Cerebellar cortex (tissue), 1 donor: ENCODE measurements at regions not wholly inside any gene's neighbourhood (a gene's known extent, or its start where the extent isn't known, plus 50 kb on each side); places are given as distances from the start of the nearest gene placed in this dataset.
"Not testable (repeated sequence)": the region's sequence is repeated elsewhere in the genome, so short reads cannot be mapped to it uniquely, and the experiment has no call there.

Source experiments
- DNase-seq: peaks from one replicate; pipeline ENCODE4 v3.0.0-alpha.2; 2015; ENCODE audit warnings: low spot score

DNA sequence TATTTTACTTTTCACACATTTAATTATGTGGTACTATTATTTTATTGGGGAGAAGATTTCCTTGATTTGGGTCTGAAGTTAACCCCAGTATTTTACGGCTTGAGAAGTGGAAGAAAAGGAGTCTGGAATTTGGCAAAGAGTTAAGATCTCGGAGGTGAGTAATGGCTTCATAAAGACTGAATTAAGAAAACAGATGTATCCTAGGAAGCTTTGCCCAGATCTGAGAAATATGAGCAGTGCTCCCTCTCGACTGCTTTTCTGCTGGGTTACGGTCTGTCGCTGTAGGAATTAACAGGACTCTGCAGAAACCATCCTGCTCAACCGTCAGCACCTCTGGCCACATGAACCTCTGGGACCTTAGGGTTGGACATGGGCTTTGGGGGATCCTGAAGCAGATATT is 163.6 kb upstream of the NDN start:
- no peak for DNase-seq

DNA sequence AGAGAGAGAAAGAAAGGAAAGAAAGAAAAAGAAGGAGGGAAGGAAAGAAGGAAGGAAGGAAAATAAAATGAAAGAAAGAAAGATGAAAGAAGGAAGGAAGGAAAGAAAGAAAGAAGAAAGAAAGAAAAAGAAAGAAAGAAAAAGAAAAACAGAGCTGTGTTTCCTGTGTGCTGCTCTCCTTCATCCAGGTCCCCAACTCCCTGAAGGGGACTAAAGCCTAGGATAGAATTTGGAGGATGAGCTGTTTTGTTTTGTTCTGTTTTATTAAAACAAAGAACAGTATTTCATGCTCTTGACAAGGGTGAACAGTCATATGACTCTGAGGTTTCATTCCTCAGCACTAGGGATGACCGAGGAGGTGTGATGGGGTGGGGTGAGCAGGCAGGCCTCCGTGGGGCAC is 164.8 kb upstream of the NDN start:
- no peak for DNase-seq

DNA sequence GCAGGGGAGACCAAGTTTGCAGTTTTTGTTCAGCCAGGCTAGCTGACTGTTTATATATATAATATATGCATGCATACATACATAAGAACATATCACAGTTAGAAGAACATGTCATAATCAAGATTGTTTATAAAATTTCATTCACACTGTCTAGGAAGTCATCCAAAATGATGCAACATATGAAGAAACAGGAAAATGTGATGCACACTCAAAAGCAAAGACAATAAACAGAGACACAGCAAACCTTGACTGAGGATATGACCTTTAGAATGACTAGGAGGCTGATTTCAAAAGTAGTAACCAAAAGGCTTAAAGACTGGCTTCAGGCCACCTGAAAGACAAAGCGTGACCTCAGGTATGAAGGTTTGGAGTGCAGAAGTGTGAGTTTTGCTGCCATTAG is 166.2 kb upstream of the NDN start:
- DNase-seq = no peak

DNA sequence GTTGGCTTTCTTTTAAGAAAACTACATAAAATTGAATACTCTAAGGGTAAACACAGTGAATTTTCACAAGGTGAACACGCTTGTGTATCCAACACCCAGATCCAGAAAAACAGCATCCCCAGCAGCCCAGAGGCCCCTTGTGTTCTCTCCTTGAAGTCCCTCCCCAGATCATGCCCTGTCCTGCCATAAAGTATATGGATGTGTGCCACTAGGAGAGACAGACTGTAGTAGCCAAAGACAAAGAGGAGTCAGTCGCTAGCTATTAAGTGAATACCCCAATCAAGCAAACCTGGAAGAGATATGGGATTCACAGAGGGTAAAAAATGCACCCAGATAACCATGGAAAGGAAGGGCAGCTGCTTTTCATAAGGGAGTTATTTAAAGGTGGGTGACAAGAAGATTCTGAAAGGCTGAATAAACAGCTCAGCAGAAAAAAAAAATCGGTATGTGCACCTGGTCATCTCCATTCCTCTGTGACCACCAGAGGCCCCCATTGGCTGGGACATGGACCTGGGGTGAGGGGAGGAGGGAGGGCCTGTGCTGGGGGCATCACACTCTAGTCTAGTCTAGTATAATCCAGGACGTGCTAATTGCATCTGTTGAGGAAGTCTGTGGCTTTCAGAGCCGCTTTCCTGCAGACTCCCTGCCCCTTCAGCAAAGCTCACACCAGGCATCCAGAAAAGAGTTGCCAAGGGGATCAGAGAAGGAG is 167.3 kb upstream of the NDN start:
- no peak for DNase-seq

DNA sequence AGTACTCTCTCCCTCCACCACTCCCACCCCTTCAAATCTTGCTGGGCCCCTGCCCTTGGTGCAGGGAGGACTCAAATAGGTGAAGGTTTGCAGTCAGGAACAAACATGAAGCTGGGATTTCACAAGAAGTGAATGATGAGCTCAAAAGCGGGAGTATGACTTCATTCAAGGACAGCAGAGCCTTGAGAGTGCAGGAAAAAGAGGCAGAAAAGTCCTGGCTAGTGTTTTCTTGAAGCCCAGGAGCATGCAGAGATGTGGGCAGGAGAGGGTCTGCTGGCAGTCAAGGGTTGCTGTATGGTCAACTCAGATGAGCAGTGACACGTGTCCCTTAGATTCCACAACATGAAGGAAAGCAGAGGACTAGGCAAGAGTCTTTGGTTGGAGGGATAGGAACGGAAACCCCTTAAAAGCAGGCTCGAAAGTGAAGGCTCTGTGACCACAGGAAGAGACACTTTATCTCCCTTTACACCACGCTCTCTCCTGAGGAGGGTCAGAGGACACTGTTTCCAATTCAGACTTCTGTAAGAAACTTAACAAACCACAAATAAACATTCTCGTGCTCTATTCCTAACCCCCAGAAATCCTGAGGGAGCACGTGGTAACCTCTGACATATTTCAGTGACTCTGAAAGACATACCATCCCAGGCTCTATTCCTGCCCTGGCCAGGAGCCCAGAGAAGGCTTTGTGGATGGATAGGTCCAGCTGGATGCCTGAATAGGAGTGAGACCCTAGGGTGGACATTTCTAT is 168.0 kb upstream of the NDN start:
- DNase-seq = no peak

DNA sequence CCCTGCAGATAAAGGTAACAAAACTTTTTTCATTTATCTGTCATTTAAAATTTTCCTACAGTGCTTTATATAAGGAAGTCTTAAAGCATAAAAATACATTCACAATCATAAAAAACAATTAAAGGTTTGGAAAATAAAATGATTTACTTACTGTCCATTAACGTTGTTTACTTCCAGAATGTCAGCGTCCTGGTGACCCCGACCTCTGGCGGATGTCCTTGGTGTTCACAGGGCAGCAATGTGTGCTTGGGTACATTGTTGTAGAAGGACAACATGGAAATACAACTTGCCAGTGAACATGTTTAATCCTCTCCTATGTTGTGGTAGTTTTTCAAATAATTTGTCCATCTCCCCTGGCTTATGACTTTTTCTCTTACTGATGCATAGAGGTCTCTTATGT is 168.8 kb upstream of the NDN start:
- no peak for DNase-seq

DNA sequence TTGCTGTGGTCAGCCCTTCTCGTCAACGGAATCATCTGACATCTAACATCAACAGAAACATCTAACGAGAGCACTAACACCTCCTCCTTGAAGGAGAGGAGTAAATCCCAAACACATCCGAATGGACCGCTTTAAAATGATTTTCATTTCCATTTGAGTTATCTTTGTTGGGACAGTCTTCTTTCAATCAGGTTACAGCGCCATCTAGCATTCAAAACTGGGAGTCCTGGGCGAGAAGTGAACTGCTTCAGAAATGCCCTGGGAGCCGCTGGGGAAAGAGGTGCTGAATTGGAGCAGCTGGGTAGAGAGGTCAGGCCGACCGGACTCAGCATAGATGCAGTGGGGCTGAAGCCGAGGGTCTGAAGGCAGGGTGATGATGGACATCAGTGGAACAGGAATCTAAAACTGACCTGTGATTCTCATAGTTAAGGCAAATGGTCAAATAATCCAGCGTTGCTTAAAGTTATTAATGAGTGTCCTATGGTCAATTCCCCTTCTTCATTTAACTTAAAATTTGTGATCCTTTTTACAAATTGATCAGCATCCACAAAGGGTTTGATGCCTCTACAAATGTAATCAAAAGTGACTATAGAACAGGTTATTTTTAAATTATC is 170.0 kb upstream of the NDN start:
- DNase-seq = peak; percentile 33

DNA sequence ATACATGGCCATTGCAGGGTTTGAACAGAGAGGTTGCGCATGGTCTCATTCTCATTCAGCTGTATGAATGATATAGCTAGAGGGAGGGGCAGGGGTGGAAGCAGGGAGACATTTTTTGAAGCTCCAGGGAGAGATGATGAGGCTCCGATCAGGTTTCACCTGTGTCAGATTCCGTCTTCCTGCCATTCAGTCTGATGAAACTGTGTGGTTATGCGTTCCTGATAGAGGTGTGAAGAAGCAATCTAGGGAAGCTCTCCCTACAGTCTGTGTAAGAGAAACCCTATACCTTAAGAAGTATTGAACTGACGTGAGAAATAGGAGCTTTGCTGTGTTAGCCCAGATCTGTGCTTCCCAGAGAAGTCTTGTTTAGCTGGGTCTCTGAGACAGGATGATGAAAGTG is 171.9 kb upstream of the NDN start:
- no peak for DNase-seq

DNA sequence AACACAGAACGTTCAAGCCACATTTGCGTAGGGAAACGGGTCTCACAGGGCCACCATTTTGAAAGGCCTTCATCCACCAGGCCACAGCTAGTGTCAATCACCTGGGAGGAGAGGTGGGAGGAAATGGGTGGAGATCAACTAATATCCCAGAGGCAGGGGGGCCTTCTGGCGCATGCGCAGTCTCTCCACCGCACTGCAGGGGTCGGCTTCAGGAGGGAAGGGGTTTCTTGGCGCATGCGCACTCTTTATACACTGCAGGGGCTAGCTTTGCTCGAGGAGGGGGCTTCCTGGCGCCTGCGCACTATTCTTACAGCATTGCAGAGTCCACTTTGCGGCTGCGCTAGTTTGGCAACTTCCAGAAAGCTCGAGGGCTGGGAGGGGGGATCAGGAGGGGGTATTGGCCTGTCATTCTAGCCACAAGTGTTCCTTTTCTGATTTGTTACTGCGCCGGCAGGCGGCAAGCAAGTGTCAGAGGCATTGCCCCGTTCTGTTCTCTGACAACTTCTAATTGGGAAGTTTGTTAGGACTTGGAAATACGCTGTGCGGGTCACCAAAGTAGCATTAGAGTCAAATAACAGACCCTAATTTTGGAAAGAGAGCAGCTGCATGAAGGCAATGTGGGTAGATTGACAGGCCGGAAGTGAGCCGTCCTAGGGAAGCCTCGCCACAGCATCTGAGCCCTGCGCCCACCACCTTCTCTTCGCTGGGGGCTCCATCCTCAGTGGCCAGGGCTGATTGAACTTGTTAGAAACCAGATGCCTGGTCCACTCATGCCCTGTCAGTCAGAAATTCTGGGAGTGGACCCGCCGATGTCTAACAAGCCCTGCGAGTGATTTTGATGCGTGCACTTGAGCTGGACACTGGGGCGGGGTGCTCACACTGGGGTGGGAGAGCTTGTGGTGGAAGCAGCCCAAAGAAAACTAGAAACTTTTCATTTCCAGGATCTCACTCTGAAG is 173.5 kb upstream of the NDN start:
- DNase-seq = no peak

DNA sequence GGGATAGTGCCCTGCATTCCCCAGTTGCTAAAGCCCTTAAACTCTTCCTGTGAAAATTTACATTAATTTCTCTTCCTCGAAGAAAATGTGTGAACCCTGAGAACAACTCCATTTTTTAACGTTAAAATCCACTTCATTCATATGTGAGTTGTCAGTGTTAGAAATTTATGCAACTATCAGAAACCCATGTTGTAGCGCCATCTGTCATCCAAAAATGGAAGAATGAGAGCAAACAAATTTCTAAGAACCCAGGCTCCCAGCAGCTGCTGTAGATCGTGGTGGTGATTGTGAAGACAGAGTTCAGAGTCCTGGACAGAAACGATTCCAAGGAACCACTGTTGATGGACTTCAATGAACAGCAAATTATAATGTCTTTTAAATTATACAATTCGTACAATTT is 179.7 kb upstream of the NDN start:
- peak; percentile 1 for DNase-seq

DNA sequence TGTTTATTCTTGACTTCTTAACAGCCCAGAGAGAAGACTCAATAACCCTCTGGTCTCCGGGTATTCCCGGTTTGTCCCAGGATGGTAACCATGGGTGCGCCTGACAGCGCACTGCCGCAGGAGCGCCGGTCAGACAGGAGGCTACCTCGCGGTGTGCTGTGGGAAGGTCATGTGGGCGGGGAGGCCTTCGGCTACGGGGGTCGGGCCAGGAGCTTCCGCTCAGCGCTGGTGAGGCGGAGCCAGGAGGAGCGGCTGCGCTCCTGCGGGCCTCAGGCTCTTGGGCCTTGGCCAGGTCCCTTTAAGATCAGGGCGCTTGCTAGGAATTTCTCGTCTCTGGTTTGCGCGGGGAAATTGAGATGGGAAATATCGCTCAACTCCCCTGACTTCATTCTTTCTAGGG is 182.3 kb upstream of the NDN start:
- DNase-seq = no peak

DNA sequence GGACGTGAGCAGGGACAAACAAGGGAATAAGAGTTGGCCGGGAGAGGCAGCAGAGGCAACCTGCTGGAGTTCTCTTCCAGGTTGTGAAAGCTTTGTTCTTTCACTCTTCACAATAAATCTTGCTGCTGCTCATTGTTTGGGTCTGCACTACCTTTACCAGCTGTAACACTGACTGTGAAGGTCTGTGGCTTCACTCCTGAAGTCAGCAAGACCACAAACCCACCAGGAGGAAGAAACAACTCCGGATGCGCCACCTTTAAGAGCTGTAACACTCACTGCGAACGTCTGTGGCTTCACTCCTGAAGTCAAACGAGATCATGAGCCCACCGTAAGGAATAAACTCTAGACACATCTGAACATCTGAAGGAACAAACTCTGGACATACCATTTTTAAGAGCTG is 186.5 kb upstream of the NDN start:
- not testable (repeated sequence) for DNase-seq

DNA sequence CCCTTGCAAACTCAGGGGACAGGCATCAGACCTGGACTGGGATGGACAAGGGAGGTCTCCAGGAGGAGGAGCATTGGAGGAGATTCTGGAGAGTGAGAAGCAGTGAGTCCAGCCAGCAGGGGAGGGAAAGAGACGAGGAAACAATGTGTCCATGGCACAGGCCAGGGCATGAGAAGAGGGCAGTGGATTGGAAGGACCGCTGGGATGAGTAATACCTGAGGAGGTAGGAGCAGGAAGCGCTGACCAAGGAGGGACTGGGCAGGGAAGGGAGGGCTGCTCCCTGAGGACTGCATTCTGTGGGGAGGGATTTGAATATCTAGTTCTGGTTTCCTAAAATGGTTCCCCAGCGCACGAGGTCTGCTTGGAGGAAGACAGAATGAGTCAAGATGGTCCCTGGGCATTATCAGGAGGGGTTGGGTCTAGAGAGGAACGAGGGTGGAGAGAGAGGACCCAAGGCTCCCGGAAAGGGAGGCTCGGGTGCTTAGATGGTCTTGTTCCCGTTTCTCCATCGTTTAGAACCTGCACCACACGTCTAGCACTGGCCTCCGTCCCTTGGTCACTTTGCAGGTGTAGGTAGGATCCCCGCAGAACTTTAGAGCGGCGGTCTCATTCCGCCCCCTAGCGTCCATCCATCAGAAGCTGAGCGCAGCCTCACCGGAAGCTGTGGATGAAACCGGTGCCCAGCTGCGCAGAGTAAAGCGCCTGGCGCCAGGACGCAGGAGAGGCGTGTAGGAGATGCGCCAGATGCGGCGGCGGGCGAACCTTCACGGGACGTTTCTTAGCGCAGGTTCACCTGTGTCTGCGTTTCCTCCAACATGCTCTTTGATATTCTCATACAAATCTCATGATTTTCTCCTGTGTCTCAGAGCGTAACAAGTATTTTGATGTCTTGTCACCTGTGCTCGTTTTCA is 190.7 kb upstream of the NDN start:
- peak; percentile 8 for DNase-seq

DNA sequence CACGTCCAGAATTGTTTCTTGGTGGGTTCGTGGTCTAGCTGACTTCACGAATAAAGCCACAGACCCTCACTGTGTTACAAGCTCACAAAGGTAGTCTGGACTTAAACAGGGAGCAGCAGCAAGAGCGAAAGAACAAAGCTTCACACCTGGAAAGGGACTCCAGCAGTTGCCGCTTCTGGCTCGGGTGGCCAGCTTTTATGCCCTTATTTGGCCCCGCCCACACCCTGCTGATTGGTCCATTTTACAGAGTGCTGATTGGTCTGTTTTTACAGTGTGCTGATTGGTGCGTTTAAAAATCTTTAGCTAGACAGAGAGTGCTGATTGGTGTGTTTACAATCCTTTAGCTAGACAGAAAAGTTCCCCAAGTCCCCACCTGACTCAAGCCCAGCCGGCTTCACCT is 194.2 kb upstream of the NDN start:
- DNase-seq = no peak

DNA sequence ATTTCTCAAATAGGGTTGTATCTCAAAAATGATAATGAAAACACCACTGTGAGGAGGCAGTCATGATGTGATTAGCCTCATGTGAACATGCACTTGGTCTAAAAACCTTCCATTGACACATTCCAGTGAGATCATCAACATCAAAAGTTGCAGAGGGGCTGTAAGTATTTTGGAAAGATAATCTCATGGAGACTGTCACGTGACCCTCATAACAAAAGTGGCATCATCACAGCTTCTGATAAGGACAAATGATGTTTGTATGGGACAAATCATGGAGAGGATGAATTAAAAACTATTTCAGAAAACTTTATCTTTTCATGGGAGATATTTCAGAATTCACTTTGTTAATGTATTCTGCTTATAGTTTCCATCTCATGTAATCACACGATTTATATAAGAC is 203.1 kb upstream of the NDN start:
- no peak for DNase-seq

DNA sequence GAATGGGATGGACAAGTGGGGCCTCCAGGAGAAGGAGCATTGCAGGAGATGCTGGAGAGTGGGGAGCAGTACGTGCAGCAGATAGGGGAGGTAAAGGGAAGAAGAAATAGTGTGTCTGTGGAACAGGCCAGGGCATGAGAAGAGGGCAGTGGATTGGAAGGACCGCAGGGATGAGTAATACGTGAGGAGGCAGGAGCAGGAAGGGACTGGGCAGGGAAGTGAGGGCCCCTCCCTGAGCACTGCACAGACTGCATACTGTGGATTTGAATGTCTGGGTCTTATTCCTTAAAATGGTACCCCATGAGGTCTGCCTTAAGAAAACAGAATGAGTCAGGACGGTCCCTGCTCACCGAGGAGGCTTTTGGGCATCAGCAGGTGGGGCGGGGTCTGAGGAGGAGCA is 210.0 kb upstream of the NDN start:
- no peak for DNase-seq

DNA sequence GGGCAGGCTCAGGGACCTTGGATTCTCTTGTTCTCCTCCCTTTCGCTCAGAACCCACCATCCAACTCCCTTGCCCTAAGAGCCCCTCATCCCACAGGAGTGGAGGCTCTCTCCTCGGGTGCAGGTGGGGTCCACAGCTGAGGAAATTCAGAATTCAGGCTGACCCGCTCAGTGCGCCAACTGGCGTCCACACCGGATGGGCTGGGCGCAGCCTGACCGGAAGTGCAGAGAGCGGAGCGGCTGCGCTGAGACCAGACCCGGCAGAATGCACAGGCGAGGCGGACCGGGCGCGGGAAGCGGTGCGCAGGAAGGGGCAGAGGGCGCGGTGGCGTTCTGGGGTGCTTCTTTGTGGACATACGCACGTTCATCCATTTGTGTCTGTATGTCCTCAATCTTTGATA is 210.4 kb upstream of the NDN start:
- DNase-seq = no peak

DNA sequence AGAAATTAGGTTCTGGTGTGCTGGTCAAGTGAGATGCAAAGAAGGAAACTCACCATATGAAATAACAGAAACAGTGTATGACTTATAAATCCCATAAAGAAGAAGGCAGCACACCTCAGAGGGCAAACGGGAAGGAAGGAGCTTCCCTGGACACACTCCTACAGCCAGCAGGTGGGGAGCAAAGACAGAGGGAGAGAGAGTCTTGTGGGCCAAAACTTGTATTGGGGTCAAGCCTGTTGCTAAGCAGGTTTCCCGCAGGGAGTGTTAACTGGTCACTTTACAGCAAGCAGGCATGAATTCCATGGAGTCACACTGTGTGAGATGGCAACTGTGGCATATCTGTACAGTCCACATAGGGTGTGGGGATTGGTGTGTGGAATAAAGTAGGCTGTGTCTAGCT is 222.9 kb upstream of the NDN start:
- DNase-seq = no peak

DNA sequence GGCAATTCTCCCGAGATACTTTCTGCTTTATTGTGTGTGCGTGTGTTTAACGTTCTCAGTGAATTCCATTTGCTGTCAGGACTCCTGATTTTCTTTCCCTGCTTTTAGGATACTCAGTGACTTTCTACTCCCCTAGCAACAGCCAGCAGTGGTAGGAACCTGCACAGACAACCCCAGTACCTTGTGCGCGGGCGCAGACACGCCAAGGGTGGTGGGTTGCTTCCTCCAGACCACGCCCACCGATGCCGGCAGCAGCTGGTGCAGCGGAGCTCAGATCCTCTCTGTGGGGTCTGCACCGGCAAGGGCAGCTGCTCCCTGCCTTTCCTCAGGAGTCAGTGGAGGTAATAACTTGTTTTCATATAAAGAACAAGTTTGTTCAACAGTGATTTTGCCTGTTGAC is 225.1 kb upstream of the NDN start:
- DNase-seq = no peak

DNA sequence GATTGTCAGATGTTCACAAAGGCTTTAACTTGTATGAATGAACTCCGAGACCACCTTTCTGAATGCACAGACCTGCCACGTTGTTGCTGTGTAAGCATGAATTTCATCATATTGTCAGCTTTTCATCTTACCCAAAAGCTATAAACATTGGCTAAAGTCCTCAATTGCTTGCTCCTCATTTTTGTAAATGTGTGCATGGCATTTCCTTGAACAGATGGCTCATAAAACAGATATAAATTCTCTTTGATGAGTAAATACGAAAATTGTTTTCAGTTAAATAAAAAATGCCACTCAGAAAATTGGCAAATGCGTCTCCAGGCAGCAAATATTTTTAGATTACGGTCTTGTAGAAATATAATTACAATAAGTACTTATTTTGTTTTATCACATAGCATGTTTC is 226.0 kb upstream of the NDN start:
- no peak for DNase-seq

DNA sequence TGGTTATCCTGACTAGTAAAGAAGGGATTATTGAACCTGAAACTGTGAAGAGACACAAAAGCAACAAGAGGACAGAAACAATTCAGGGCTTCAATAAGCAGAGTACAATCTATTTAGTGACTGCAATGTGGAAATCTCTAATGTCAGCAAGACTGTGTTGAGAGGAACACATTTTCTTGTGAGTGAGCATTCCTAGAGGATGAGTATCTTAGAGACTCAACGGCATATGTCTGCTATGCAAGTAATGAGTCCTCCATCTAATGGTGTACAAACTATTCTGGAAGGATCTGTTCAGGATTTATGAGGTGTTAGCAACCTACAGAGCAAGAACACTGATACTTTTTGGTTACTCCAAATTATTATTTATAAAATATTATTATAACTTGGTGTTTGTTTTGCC is 226.5 kb upstream of the NDN start:
- no peak for DNase-seq
